SJSA1 (cell line): ENCODE measurements at regions not wholly inside any gene's neighbourhood (a gene's known extent, or its start where the extent isn't known, plus 50 kb on each side); places are given as distances from the start of the nearest gene placed in this dataset.
"Not testable (repeated sequence)": the region's sequence is repeated elsewhere in the genome, so short reads cannot be mapped to it uniquely, and the experiment has no call there.

Source experiments
- DNase-seq, 2 experiments: peaks; one replicate each; pipeline ENCODE4 v3.0.0-alpha.2; 2015 to 2020; ENCODE audit warnings: low spot score in 2 of 2, low read depth in 1 of 2
- H3K27ac ChIP-seq: fragments of 250-450 bp; sonication (Bioruptor Pico); 2 replicates; pipeline ENCODE4 v1.5.1; 2020; ENCODE audit warnings: mild to moderate bottlenecking, moderate library complexity
- H3K27me3 ChIP-seq: fragments of 250-450 bp; sonication (Bioruptor Pico); replicated peaks from 2 replicates; pipeline ENCODE4 v1.5.1; 2020; ENCODE audit warnings: mild to moderate bottlenecking, moderate library complexity
- H3K36me3 ChIP-seq: fragments of 250-450 bp; sonication (Bioruptor Pico); 2 replicates; pipeline ENCODE4 v1.5.1; 2020; ENCODE audit warnings: mild to moderate bottlenecking
- H3K4me1 ChIP-seq: fragments of 250-450 bp; sonication (Bioruptor Pico); replicated peaks from 2 replicates; pipeline ENCODE4 v1.6.1; 2021; ENCODE audit warnings: mild to moderate bottlenecking
- H3K4me3 ChIP-seq: fragments of 250-450 bp; sonication (Bioruptor Pico); 2 replicates; pipeline ENCODE4 v1.5.1; 2020; ENCODE audit warnings: mild to moderate bottlenecking
- H3K9me3 ChIP-seq: fragments of 250-450 bp; sonication (Bioruptor Pico); replicated peaks from 2 replicates; pipeline ENCODE4 v1.5.1; 2020; ENCODE audit warnings: mild to moderate bottlenecking

- Histone ChIP-seq H3K27ac (peak overlapping the region; percentile 96), H3K27me3 (no peaks in the 10 kb centered on the region), H3K4me3 (no peak overlapping the region), H3K4me1 (peaks cover 44% of the 10 kb centered on the region), H3K36me3 (no peaks in the 10 kb centered on the region), H3K9me3 (no peaks in the 10 kb centered on the region)
- DNase-seq, result peak; percentile 61 to 81
Observed at GRCh38 chr12:75954041-75954440, 77.5 kb downstream of the PHLDA1 start.

- Histone ChIP-seq H3K27ac (peak overlapping the region; percentile 96), H3K4me1 (peaks cover 42% of the 10 kb centered on the region), H3K9me3 (no peaks in the 10 kb centered on the region), H3K36me3 (no peaks in the 10 kb centered on the region), H3K27me3 (no peaks in the 10 kb centered on the region), H3K4me3 (no peak overlapping the region)
- DNase-seq, result peak in 1 of 2 experiments; percentile 72
Observed at GRCh38 chr12:75953312-75953906, 78.2 kb downstream of the PHLDA1 start.

GRCh38 chr12:75951399-75952278 lies 79.9 kb downstream of the PHLDA1 start:
- Histone ChIP-seq H3K27me3 (no peaks in the 10 kb centered on the region), H3K9me3 (no peaks in the 10 kb centered on the region), H3K4me3 (no peak overlapping the region), H3K4me1 (peaks cover 45% of the 10 kb centered on the region), H3K27ac (peak overlapping the region; percentile 96), H3K36me3 (no peaks in the 10 kb centered on the region)
- peak in 1 of 2 experiments; percentile 42 for DNase-seq

- H3K9me3 ChIP-seq, result no peaks in the 10 kb centered on the region
- H3K27me3 ChIP-seq, result no peaks in the 10 kb centered on the region
- no peak overlapping the region for H3K27ac ChIP-seq
- H3K4me1 ChIP-seq, result peaks cover 48% of the 10 kb centered on the region
- H3K36me3 ChIP-seq, result no peaks in the 10 kb centered on the region
- no peak for DNase-seq
- no peak overlapping the region for H3K4me3 ChIP-seq
Observed at GRCh38 chr12:75947156-75947723, 84.3 kb downstream of the PHLDA1 start.

GRCh38 chr12:75945581-75945980 lies 86.0 kb downstream of the PHLDA1 start:
- peak overlapping the region; percentile 84 for H3K27ac ChIP-seq
- DNase-seq, result no peak

GRCh38 chr12:75944905-75945432 lies 86.6 kb downstream of the PHLDA1 start:
- DNase-seq, result no peak
- Histone ChIP-seq H3K36me3 (no peaks in the 10 kb centered on the region), H3K27ac (peak overlapping the region; percentile 84), H3K9me3 (no peaks in the 10 kb centered on the region), H3K4me1 (peaks cover 34% of the 10 kb centered on the region), H3K4me3 (no peak overlapping the region), H3K27me3 (no peaks in the 10 kb centered on the region)

More at GRCh38 chr12:75945581-75945980, 86.0 kb downstream of the PHLDA1 start:
- H3K4me1 ChIP-seq, result peaks cover 32% of the 10 kb centered on the region
- H3K4me3 ChIP-seq, result no peak overlapping the region
- H3K9me3 ChIP-seq, result no peaks in the 10 kb centered on the region
- no peaks in the 10 kb centered on the region for H3K27me3 ChIP-seq
- no peaks in the 10 kb centered on the region for H3K36me3 ChIP-seq

- no peaks in the 10 kb centered on the region for H3K9me3 ChIP-seq
- DNase-seq, result peak in 1 of 2 experiments; percentile 89
- H3K36me3 ChIP-seq, result no peaks in the 10 kb centered on the region
- H3K27me3 ChIP-seq, result no peaks in the 10 kb centered on the region
- peaks cover 34% of the 10 kb centered on the region for H3K4me1 ChIP-seq
- peak overlapping the region; percentile 84 for H3K27ac ChIP-seq
- H3K4me3 ChIP-seq, result no peak overlapping the region
Observed at GRCh38 chr12:75944097-75944904, 87.3 kb downstream of the PHLDA1 start.

GRCh38 chr12:75943730-75944096 lies 87.9 kb downstream of the PHLDA1 start:
- Histone ChIP-seq H3K4me3 (no peak overlapping the region), H3K4me1 (peaks cover 34% of the 10 kb centered on the region), H3K36me3 (no peaks in the 10 kb centered on the region), H3K9me3 (no peaks in the 10 kb centered on the region), H3K27ac (peak overlapping the region; percentile 84), H3K27me3 (no peaks in the 10 kb centered on the region)
- no peak for DNase-seq

GRCh38 chr12:75941661-75942060 lies 89.9 kb downstream of the PHLDA1 start:
- H3K36me3 ChIP-seq, H3K27me3 ChIP-seq, H3K27ac ChIP-seq, H3K9me3 ChIP-seq, H3K4me3 ChIP-seq, DNase-seq: not testable (repeated sequence)
- peaks cover 34% of the 10 kb centered on the region for H3K4me1 ChIP-seq

- H3K4me3 ChIP-seq, result no peak overlapping the region
- no peak for DNase-seq
- H3K9me3 ChIP-seq, result no peaks in the 10 kb centered on the region
- peaks cover 17% of the 10 kb centered on the region for H3K4me1 ChIP-seq
- no peaks in the 10 kb centered on the region for H3K27me3 ChIP-seq
- no peak overlapping the region for H3K27ac ChIP-seq
- H3K36me3 ChIP-seq, result no peaks in the 10 kb centered on the region
Observed at GRCh38 chr12:75939016-75939642, 92.4 kb downstream of the PHLDA1 start.

- H3K9me3 ChIP-seq, result no peaks in the 10 kb centered on the region
- H3K27ac ChIP-seq, result no peak overlapping the region
- peaks cover 13% of the 10 kb centered on the region for H3K4me1 ChIP-seq
- DNase-seq, result no peak
- H3K4me3 ChIP-seq, result no peak overlapping the region
- no peaks in the 10 kb centered on the region for H3K36me3 ChIP-seq
- H3K27me3 ChIP-seq, result no peaks in the 10 kb centered on the region
Observed at GRCh38 chr12:75938189-75938588, 93.4 kb downstream of the PHLDA1 start.

- no peaks in the 10 kb centered on the region for H3K27me3 ChIP-seq
- H3K4me3 ChIP-seq, result no peak overlapping the region
- DNase-seq, result no peak
- H3K4me1 ChIP-seq, result peaks cover 16% of the 10 kb centered on the region
- H3K27ac ChIP-seq, result no peak overlapping the region
- H3K36me3 ChIP-seq, result no peaks in the 10 kb centered on the region
- H3K9me3 ChIP-seq, result no peaks in the 10 kb centered on the region
Observed at GRCh38 chr12:75937486-75937885, 94.1 kb downstream of the PHLDA1 start.
